OCI-LY7 (cell line): ENCODE measurements at regions not wholly inside any gene's neighbourhood (a gene's known extent, or its start where the extent isn't known, plus 50 kb on each side); places are given as distances from the start of the nearest gene placed in this dataset.
"Not testable (repeated sequence)": the region's sequence is repeated elsewhere in the genome, so short reads cannot be mapped to it uniquely, and the experiment has no call there.

ENCODE experiments used
- EZH2phosphoT487 ChIP-seq: fragments of 200-600 bp; sonication (generic); IDR thresholded peaks from 2 replicates; pipeline ENCODE4 v1.6.1; 2018; ENCODE audit warnings: low read depth, borderline replicate concordance, mild to moderate bottlenecking, mixed run types, antibody characterized with exemption, low read length, moderate library complexity, mixed read lengths
- TF ChIP-seq, protein P1 (sequence below): fragments of 200-600 bp; sonication (generic); conservative IDR thresholded peaks from 2 replicates; pipeline ENCODE4 v1.5.1; 2014; ENCODE audit warnings: mild to moderate bottlenecking, antibody characterized with exemption, low read length, moderate library complexity, mixed read lengths

- TF ChIP-seq, protein P1, sequence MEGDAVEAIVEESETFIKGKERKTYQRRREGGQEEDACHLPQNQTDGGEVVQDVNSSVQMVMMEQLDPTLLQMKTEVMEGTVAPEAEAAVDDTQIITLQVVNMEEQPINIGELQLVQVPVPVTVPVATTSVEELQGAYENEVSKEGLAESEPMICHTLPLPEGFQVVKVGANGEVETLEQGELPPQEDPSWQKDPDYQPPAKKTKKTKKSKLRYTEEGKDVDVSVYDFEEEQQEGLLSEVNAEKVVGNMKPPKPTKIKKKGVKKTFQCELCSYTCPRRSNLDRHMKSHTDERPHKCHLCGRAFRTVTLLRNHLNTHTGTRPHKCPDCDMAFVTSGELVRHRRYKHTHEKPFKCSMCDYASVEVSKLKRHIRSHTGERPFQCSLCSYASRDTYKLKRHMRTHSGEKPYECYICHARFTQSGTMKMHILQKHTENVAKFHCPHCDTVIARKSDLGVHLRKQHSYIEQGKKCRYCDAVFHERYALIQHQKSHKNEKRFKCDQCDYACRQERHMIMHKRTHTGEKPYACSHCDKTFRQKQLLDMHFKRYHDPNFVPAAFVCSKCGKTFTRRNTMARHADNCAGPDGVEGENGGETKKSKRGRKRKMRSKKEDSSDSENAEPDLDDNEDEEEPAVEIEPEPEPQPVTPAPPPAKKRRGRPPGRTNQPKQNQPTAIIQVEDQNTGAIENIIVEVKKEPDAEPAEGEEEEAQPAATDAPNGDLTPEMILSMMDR, result not testable (repeated sequence)
- not testable (repeated sequence) for TF ChIP-seq EZH2phosphoT487
These were observed 247.1 kb upstream of the GHR start for GRCh38 chr5:42176118-42176517.
